Hypothalamus (tissue), 51 donors: ENCODE measurements at regions not wholly inside any gene's neighbourhood (a gene's known extent, or its start where the extent isn't known, plus 50 kb on each side); places are given as distances from the start of the nearest gene placed in this dataset.
"Not testable (repeated sequence)": the region's sequence is repeated elsewhere in the genome, so short reads cannot be mapped to it uniquely, and the experiment has no call there.

Source experiments
- DNase-seq, 51 donors: peaks; one replicate each; lab custom pipeline; 2025; lab: John Stamatoyannopoulos, UW

DNA sequence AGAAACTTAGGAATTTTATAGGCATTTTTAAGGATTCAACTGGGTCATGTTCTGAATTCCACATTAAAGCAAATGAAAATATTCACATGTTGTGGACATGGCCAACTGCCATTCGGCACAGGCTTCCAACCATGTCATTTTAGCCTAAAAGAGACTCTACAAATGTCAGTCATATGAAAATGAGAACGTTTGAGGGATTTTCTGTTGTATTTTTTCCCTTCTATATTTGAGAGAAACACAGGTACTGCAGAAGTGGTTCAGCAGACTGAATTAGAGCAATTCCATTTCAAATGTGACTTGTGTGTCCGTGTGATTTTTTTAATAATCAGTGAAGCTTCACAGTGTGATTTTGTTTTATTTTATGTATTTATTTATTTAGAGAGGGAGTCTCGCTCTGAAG, 124.3 kb downstream of the TP53TG3F start:
- not testable (repeated sequence) for DNase-seq

GRCh38 chr16:33588589-33588988, 129.2 kb downstream of the TP53TG3F start:
- not testable (repeated sequence) for DNase-seq

GRCh38 chr16:33593344-33593743, 133.9 kb downstream of the TP53TG3F start:
- DNase-seq = not testable (repeated sequence)

DNA sequence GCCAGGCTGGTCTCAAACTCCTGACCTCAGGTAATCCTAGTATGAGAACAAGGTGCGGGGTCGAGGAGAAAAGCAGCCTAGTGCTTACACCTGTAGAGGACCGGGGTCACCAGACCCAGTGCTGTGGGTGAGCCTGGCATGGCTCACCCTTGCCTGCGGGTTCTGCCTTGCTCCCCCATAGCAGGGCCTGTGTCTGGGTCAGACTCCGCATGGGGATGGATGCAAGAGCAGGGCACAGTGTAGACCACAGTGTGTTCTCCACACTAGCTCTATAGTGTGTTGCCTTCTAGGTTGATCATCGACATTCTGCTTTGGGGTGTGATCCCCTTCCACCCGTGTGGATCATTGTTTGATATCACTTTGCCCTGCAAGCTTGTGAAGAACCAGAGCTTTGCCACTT, 135.7 kb downstream of the TP53TG3F start:
- not testable (repeated sequence) for DNase-seq

GRCh38 chr16:33601029-33601428, 141.6 kb downstream of the TP53TG3F start:
- not testable (repeated sequence) for DNase-seq

- not testable (repeated sequence) for DNase-seq
Observed at GRCh38 chr16:33623535-33624077, 164.2 kb downstream of the TP53TG3F start.

DNA sequence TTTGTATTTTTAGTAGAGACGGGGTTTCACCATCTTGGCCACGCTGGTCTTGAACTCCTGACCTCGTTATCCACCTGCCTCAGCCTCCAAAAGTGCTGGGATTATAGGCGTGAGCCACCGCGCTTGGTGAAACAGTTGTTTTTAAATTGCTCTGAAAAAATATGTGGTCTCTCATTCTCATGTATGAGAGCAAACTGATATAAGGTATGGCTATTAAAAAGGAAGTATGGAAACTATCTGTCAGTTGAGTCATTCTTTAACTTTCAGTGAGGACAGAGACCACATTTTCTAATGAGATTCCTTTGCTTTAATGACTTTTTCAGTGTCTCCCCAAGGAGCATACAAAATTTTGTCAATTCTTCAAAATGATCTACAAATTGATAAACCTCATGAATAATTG, 169.5 kb downstream of the TP53TG3F start:
- DNase-seq = not testable (repeated sequence)

DNA sequence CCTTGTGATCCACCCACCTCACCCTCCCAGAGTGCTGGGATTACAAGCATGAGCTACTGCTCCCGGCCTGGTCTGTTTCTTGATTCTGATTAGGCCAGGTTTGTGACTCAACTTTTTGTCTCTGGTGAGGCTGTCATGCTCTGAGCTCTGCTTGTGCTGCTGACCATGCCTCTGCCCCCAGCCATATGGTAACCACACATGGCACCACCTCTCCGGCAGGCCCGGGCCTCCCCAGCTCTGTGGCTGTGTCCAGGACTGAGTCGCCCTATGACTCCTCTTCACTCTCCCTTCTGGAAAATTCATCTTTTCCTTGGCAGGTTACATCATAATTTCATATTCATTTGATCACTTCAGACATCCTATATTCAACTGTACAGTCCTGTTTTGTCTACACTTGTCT, 172.3 kb downstream of the TP53TG3F start:
- not testable (repeated sequence) for DNase-seq

DNA sequence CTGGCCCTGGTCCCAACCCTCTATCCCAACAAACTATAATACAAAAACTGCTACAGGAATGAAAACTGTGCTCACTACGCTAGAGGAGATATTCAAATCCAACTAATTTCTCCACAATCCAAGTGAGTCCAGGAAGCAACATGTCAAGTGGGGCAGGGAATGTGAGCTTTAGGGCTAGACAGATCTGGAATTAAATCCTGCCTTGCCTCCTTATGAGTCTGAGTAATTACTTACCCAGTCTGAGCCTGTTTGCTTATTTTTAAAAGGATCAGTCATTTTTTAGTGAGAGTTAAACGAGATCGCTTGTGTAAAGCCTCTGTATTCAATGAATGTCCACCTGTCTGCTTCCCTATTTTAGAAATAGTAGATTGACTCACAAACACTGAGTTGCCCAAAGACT, 174.6 kb downstream of the TP53TG3F start:
- not testable (repeated sequence) for DNase-seq

DNA sequence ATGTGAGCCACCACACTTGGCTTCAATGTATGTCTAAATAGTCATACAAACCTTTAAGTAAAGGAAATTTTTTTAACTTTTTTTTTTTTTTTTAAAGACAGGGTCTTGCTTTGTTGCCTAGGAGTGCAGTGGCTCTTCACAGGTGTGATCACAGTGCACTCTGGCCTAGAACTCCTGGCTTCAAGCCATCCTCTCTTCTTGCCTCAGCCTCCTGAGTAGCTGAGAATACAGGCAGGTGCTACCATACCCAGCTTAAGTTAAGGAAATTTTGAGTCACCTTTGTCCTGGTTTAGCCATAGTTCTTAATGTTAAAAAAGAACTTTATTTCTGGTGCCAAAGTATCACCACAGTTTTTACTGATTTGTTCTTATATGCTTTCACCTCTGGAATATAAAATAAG, 177.3 kb downstream of the TP53TG3F start:
- not testable (repeated sequence) for DNase-seq

- not testable (repeated sequence) for DNase-seq
Observed at GRCh38 chr16:33643270-33643669, 183.9 kb downstream of the TP53TG3F start.

DNA sequence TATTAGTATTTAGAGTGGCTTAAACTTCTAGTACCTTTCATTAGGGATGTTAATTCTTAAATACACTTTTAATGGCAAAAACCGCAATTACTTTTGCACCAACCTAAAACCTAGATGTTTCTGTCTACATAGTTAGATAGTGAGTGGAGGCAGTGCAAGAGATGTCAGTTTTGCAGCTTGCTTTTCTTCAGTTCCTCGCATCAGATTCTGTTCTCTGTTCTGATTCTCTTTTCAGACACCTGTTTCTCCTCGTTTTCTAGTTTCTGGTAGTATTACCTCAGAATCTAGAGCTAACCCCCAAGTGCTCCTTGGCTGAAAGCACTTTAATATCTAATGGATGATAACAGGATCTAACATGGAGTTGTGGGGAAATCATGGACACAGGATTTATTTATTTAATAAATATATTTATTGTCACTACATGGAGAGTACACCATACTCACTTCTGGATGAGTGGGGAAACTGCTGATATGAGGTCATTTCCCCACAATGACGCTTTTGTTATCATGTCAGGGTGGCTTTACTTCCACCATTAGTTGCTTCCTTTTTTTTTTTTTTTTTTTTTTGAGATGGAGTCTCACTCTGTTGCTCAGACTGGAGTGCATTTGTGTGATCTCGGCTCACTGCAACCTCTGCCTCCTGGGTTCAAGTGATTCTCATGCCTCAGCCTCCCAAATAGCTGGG, 184.4 kb downstream of the TP53TG3F start:
- DNase-seq = not testable (repeated sequence)

- DNase-seq = not testable (repeated sequence)
Observed at GRCh38 chr16:33646386-33646785, 187.0 kb downstream of the TP53TG3F start.

DNA sequence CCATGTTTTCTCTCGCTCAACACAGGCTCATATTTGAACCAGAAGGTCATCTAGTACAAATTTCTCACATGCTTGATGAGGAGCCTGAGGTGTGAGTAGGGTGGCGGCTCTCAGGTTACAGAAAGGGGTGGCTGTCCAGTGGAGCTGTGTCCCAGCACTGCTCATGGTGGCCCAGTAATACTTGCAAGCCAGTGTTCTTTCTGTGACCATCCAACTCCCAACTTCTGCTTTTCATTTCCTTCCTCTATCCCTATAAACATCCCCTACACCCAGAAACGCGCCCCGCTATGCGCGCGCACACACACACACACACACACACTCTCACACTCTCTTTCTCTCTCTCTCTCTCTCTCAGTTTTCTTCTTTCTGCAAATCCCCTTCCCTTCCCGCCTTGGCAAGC, 196.3 kb downstream of the TP53TG3F start:
- DNase-seq = not testable (repeated sequence)

DNA sequence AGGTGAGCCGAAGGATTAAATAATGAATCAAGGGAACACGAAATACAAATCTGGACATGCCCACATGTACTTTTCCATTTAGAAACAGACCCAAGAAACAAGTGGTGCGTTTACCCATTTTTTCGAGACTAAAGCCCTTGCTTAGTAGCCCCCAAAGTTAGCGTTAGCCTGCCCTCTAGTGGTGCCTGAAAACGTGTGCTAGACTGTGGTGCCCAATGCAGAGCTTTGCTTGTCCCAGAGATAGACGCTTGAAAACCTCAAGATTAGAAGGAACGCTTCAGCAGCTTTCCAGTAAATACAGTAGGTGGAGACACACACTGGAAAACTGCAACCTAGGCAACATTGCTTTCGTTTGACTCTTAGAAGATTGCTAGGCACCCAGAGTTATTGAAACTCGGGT, 197.0 kb downstream of the TP53TG3F start:
- not testable (repeated sequence) for DNase-seq

- not testable (repeated sequence) for DNase-seq
Observed at GRCh38 chr16:33657717-33658116, 198.3 kb downstream of the TP53TG3F start.

GRCh38 chr16:33680791-33681190, 221.4 kb downstream of the TP53TG3F start:
- not testable (repeated sequence) for DNase-seq

- not testable (repeated sequence) for DNase-seq
Observed at GRCh38 chr16:33700320-33700719, 240.9 kb downstream of the TP53TG3F start.

DNA sequence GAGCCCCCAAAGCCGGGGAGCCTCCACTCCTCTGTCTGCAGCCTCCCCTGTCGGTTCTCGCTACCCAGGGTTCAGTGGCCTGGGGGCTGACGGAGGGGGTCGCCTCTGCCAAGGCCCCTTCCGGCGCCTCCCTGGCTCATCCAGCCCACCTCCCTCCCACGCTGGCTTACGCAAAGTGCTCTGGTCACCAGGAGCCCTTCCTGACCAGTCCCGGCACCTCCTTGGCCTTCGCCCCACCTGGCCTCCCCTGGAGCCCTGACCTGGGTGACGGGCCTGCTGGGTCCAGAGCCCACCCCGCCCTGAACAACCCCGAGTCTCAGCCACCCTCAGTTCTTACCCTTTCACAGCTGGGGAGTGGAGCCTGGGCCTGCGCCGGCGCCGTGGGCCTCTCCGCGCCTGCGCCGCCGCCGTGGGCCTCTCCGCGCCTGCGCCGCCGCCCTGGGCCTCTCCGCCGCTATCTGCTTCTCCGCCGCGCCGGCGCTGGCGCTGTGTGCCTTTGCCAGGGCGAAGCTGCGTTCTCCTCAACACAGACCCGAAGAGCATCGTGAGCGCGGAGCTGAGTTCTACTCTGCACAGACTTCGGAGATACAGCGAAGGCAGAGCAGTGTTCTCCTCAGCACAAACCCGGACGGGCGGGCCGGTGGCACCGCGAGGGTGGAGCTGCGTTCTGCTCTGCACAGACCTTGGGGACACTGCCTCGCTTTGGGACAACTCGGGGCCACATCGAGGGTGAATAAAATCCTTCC, 247.6 kb downstream of the TP53TG3F start:
- not testable (repeated sequence) for DNase-seq

GRCh38 chr16:33707591-33707934, 248.2 kb downstream of the TP53TG3F start:
- not testable (repeated sequence) for DNase-seq

GRCh38 chr16:33709856-33710695, 250.7 kb downstream of the TP53TG3F start:
- not testable (repeated sequence) for DNase-seq
